NCI-H748 (cell line): ENCODE measurements at regions not wholly inside any gene's neighbourhood (a gene's known extent, or its start where the extent isn't known, plus 50 kb on each side); places are given as distances from the start of the nearest gene placed in this dataset.
"Not testable (repeated sequence)": the region's sequence is repeated elsewhere in the genome, so short reads cannot be mapped to it uniquely, and the experiment has no call there.

Experiments
- DNase-seq: peaks from one replicate; lab custom pipeline; 2025; ENCODE audit not compliant: unreplicated experiment; lab: John Stamatoyannopoulos, UW

DNA sequence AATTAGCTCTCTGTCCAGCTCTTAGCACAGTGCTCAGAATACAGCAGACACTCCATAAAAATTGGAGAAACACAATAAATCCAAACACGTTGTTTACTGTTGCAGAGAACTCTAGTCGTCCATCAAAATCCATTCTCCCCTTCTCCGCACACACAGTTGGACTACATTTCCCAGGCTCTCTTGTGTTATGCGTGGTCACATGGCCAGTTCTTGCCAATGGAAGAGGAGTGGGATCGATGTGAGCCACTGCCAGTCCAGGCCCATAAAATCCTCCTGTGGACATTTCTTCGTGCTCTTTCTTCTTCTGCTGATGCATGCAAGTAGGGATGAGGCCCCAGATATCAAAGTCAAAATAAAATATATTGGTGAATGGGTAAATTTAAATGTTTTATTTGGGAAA lies 114.3 kb upstream of the FMN2 start:
- no peak for DNase-seq

DNA sequence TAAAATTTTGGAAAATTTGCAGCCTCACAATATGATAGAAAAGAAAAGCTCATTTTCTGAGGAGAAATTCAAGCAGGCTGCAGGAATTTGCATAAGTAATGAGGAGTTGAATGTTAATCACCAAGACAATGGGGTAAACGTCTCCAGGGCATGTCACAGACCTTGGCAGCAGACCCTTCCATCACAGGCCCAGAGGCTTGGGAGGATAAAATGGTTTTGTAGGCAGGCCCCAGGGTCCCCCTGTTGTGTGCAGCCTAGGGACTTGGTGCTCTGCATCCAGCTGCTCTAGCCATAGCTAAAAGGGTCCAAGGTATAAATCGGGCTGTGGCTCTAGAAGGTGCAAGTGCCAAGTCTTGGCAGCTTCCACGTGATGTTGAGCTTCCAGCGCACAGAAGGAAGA lies 112.2 kb upstream of the FMN2 start:
- DNase-seq: no peak

GRCh38 chr1:239982762-239983161 lies 108.9 kb upstream of the FMN2 start:
- DNase-seq: no peak

DNA sequence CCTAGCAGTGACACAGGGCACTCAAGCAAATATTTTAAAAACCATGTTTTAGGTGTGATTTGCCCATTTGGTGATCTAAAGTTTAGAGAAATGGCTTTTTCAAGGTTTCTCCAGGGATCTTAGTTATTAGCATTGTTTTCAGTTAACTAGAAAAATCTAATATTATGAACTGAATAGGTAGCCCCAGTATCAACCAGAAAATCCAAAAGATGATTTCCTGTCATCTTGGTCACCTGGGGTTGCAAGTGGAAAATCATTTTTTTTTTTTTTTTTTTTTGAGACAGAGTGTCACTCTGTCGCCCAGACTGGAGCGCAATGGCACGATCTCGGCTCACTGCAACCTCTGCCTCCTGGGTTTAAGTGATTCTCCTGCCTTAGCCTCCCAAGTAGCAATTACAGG lies 106.6 kb upstream of the FMN2 start:
- no peak for DNase-seq

GRCh38 chr1:239987103-239987745 lies 104.5 kb upstream of the FMN2 start:
- peak; percentile 30 for DNase-seq

DNA sequence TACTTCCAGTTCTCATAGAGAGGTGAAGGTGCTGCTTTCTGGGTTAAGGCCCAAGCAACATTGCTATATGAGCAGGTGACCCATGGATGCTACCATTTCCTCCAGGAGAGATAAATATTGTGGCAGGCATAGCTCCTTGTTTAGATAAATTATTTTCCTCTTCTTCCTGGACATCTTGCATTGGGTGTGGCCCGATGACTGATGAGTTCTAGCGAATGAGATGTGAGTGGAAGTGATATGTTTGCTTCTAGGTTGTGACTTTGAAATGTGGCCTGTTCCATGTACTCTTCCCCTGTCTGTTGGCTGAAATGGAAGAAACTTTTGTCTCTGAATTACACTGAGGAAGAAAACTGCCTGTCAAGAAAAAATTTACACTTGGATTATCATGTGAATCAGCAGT lies 101.7 kb upstream of the FMN2 start:
- DNase-seq: no peak

- DNase-seq: not testable (repeated sequence)
These were observed 99.1 kb upstream of the FMN2 start for GRCh38 chr1:239992566-239992965.

GRCh38 chr1:239993366-239993765 lies 98.3 kb upstream of the FMN2 start:
- DNase-seq: no peak

- DNase-seq: no peak
These were observed 96.4 kb upstream of the FMN2 start for GRCh38 chr1:239995281-239995680.

DNA sequence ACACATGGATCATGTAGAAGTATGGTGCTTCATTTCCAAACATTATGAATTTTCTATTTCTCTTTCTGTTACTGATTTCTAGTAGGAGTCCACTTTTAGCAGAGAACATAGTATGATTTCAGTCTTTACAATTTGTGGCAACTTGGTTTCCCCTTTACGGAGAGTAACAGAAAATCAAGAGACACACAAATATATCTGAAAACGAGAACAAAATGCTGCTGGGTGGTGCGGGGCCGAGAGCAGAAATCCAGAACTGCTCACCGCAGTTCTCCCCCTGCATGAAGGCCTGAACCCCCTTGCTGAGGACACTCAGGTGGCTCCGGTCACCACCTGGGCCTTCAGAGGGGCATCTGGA lies 94.5 kb upstream of the FMN2 start:
- DNase-seq: peak; percentile 8

GRCh38 chr1:239997515-239998311 lies 94.0 kb upstream of the FMN2 start:
- peak; percentile 25 for DNase-seq

DNA sequence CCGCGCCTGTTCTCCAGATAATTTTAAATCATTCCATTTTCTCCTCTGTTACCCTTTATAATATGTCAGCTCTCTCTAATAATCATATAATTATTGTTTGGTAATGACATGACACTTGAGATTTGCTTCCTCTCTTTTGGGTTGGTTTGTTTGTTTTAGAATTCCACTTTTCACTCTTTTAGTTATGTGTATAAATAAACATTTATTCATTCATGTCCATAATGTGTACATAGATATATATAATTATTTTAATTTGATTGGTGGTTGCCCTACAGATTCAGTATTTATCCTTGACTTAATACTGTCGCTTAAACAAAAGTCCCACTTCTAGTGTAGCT lies 93.4 kb upstream of the FMN2 start:
- DNase-seq: peak; percentile 31

GRCh38 chr1:239999170-239999569 lies 92.5 kb upstream of the FMN2 start:
- DNase-seq: peak; percentile 91

DNA sequence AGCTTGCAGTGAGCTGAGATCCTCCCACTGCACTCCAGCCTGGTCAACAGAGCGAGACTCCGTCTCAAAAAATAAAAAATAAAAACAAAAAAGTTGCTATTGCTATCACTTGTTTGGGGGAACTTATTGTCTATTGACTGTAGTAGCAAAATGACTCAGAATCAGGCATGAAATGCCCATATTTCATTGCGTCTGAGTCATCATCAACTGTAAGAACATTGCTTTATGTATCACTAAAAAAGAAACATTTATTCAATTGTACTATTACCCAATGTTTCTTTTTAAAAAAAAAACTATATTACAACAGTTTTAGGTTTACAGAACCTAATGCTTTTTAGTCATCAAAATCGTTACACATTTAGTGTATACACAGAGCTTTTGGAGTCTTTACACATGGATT lies 91.0 kb upstream of the FMN2 start:
- no peak for DNase-seq

- peak; percentile 35 for DNase-seq
These were observed 90.4 kb upstream of the FMN2 start for GRCh38 chr1:240001177-240001740.

DNA sequence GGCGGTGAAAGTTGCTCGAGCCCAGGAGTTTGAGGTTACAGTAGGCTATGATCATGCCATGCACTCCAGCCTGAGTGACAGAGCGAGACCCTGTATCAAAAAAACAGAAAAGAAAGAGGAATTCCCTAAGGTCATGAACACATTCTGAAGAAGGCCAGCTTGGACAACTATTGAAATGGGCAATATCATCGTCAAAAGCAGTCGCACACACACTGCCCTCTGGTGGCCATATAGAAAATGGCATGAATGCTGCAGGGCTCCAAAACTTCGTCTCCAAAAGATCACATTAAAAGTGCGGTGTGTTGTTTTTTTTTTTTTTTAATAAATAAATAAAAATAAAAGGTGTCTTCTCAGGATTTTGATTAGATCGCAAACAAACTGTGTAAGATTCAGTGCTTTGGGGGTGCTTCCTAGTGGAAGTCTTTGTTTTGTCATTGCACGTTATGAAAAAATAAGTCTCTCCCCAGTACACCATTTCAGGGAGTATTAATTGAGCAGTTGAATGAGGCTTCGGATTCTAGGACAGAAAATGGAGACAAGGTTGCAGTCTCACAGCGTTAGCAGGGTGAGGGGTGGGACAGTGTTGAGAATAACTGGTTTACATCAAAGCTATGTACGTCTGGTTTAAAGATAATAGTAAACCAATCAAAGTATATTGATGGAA lies 87.5 kb upstream of the FMN2 start:
- DNase-seq: peak; percentile 23

GRCh38 chr1:240005997-240006650 lies 85.6 kb upstream of the FMN2 start:
- DNase-seq: no peak

DNA sequence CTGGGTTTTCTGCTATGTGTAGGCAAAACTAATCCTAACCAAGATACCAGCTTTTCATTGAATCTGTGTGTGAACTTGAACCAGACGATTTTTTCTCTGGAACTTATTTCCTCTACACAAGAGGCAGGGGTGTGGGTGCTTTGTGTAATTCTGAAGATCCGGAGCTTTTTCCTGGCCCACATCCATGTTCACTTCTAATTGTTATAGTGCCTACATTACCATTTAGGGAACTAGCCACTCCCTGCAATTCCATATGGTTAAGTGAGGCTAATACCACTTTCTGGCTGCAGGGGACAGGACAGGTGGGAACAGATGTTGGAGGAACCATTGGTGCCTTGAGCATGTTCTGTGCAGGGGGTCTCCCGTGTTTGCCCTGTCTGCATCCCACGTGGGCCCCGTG lies 83.4 kb upstream of the FMN2 start:
- DNase-seq: peak; percentile 17

GRCh38 chr1:240014051-240014450 lies 77.6 kb upstream of the FMN2 start:
- DNase-seq: no peak

DNA sequence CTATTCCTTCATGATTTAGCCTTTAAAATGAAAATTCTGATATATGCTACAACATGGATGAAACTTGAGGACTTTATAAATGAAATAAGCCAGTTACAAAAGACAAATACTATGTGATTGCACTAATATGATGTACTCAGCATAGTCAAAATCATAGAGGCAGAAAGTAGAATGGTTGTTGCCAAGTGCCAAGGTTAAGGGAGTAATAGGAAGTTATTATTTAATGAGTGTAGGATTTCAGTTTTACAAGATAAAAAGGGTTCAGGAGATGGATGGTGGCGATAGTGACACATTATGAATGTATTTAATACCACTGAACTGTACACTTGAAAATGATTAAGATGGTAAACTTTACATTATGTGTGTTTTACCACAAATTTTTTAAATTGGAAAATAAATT lies 73.1 kb upstream of the FMN2 start:
- DNase-seq: no peak

DNA sequence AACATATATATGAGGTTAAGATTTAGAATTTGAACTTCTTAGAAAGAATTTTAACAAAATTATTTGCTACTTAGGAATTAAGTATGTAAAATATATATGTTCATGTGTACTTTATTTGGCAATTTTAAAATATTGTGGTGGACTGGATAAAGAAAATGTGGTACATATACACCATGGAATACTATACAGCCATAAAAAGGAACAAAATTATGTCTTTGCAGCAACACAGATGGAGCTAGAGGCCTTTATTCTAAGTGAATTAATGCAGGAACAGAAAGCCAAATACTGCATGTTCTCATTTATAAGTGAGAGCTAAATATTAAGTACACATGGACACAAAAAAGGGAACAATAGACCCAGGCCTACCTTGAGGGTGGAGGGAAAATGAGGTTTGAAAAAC lies 72.2 kb upstream of the FMN2 start:
- DNase-seq: no peak

DNA sequence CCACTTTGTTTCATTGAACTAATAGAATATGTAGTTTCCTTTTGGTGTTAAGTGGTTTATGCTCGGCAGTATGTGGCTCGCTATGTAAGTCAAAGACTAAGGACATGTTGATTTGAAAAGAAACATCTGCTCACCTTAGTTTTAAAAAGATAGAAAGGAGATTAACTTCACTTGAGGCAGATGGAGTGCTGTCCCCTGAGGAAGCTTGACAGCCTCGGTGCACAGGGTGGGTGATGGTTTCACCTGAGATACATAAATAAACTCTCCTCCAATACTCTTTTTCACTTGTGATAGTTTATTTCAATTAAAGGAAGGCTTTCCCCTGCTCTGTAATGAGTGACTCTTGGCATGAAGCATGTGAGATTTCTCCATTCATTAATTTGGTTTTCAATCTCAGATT lies 70.8 kb upstream of the FMN2 start:
- DNase-seq: no peak
